ENCODE measurements at regions not wholly inside any gene's neighbourhood (a gene's known extent, or its start where the extent isn't known, plus 50 kb on each side); places are given as distances from the start of the nearest gene placed in this dataset.

DNA sequence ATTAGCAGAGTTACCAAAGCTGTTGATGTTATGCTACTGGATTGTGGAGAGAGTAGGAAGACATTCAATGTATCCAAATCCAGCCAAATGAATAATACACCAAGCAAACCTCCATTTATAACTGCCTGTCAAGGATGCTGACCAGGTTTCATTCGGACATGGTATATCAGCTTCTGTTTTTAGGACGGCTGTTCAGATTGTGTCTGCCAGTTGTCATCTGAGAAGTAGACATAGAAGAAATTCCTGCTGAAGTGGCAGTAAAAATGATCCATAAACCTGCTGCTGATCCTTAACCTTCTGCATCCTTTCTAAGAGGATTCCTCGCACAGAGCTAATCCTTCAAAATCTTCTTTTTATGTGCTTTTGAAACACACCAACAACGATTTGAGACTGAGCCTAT is 663.6 kb upstream of the PLXNA2 start:
- ChIA-PET POLR2A (no interaction called here), CTCF (no interaction called here)

DNA sequence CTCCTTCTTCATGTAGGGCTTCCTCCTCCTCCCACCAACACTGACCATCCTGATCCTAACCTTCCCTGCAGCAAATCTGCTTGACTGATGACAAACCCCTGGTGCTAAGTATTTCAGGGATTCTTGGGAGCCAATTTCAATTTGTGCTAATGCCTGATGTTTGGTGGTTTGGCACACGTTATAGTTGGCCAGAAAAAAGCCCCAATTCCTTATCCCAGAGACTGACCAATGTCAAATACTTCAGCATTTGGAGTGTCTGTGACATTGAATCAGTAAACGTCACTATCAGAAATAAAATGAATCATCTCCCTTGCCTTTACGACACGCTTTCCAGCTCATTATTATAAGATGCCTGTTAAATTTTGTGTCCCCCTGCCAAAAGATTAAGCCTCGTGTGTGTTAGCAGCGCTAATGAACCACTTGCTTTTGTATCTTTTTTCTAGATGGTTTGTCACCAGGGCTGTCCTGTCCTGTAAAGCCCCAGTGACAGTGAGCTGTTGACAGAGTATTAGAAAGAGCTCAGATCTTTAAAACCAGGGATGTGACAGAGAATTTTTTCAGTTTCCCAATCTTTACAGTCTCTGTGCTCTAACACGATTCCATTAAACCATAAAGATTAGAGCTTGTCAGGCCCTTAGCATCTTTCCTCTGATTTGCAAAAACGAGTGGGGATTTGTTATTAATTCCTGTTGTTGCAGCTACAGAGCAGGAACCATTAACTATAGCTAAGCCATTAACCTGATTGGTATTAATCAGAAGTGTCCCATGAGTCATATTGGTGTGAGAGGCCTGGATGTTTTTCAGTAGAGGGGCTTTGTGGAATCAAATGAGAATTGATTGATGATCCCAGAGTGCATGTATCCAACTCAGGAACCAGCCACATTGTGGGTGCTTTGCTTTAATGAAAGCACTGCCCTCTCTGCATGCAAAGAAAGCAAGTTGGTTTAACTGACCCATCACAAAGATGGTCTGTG is 665.1 kb upstream of the PLXNA2 start:
- ChIA-PET POLR2A (no interaction called here), CTCF (no interaction called here)
- no peak for DNase-seq (ENCODE audit: low read depth, low spot score)
- no peak for TF ChIP-seq CTCF (IDR thresholded peaks at IDR 0.05; ENCODE audit: insufficient read depth, low read length, missing control alignments)
- H3K4me3 ChIP-seq (ENCODE audit: low read depth, low read length) = no peak overlapping the region

More for the DNA sequence above, 663.6 kb upstream of the PLXNA2 start:
- no peak overlapping the region for H3K4me3 ChIP-seq (ENCODE audit: low read depth, low read length)
- DNase-seq (ENCODE audit: low read depth, low spot score) = no peak
- no peak for TF ChIP-seq CTCF (IDR thresholded peaks at IDR 0.05; ENCODE audit: insufficient read depth, low read length, missing control alignments)

- no peak for TF ChIP-seq CTCF (IDR thresholded peaks at IDR 0.05; ENCODE audit: insufficient read depth, low read length, missing control alignments)
- CTCF ChIA-PET = no interaction called here
- DNase-seq (ENCODE audit: low read depth, low spot score) = no peak
- H3K4me3 ChIP-seq (ENCODE audit: low read depth, low read length) = no peak overlapping the region
- POLR2A ChIA-PET = no interaction called here
Observed at GRCh38 chr1:208910161-208910560, 666.0 kb upstream of the PLXNA2 start.

GRCh38 chr1:208917281-208917680 is 666.2 kb upstream of the CAMK1G start:
- no peak for TF ChIP-seq CTCF (IDR thresholded peaks at IDR 0.05; ENCODE audit: insufficient read depth, low read length, missing control alignments)
- no peak overlapping the region for H3K4me3 ChIP-seq (ENCODE audit: low read depth, low read length)
- POLR2A ChIA-PET = no interaction called here
- CTCF ChIA-PET = no interaction called here
- no peak for DNase-seq (ENCODE audit: low read depth, low spot score)

- DNase-seq (ENCODE audit: low read depth, low spot score) = no peak
- no peak for TF ChIP-seq CTCF (IDR thresholded peaks at IDR 0.05; ENCODE audit: insufficient read depth, low read length, missing control alignments)
- ChIA-PET CTCF (no interaction called here), POLR2A (no interaction called here)
- no peak overlapping the region for H3K4me3 ChIP-seq (ENCODE audit: low read depth, low read length)
Observed at GRCh38 chr1:208917723-208918122, 665.8 kb upstream of the CAMK1G start.

GRCh38 chr1:208918160-208918559 is 665.4 kb upstream of the CAMK1G start:
- no peak for DNase-seq (ENCODE audit: low read depth, low spot score)
- no peak for TF ChIP-seq CTCF (IDR thresholded peaks at IDR 0.05; ENCODE audit: insufficient read depth, low read length, missing control alignments)
- no peak overlapping the region for H3K4me3 ChIP-seq (ENCODE audit: low read depth, low read length)
- ChIA-PET CTCF (no interaction called here), POLR2A (no interaction called here)

Data from AG04449 (cell line).